Adrenal gland (tissue), 5 donors: ENCODE measurements at regions not wholly inside any gene's neighbourhood (a gene's known extent, or its start where the extent isn't known, plus 50 kb on each side); places are given as distances from the start of the nearest gene placed in this dataset.

Source experiments
- CTCF ChIP-seq, 6 experiments: fragments of 450-650 bp in 4 of 6; fragments of 200-600 bp in 2 of 6; sonication (generic) in 1 of 6; IDR thresholded peaks; 1 replicate in 5 of 6; 2 replicates in 1 of 6; pipeline versions ENCODE4 v1.5.1 to v1.8.0; 2016 to 2021; ENCODE audit warnings: antibody characterized with exemption in 6 of 6, mild to moderate bottlenecking in 2 of 6, moderate library complexity in 1 of 6
- POLR2A ChIP-seq, 2 donors: fragments of 450-650 bp; IDR thresholded peaks; one replicate each; pipeline ENCODE4 v1.6.1; 2017; ENCODE audit warnings: antibody characterized with exemption in 2 of 2, mild to moderate bottlenecking in 2 of 2, moderate library complexity in 1 of 2
- donor health status: DM: no; HTN: no; CAD: no.

GRCh38 chr9:1219284-1219683 is 169.1 kb downstream of the DMRT2 start:
- TF ChIP-seq CTCF (IDR thresholded peaks at IDR 0.05) (no peak), POLR2A (IDR thresholded peaks at IDR 0.05) (no peak)
